ENCODE measurements at regions not wholly inside any gene's neighbourhood (a gene's known extent, or its start where the extent isn't known, plus 50 kb on each side); places are given as distances from the start of the nearest gene placed in this dataset.

- DNase-seq = no peak
Measured at GRCh38 chrX:39618178-39618577, 479.6 kb downstream of the BCOR start.

GRCh38 chrX:39619182-39620009 is 478.4 kb downstream of the BCOR start:
- DNase-seq = no peak

GRCh38 chrX:39624166-39624565 is 473.6 kb downstream of the BCOR start:
- DNase-seq = no peak

- DNase-seq = no peak
Measured at GRCh38 chrX:39625810-39626209, 471.9 kb downstream of the BCOR start.

GRCh38 chrX:39626749-39627148 is 471.0 kb downstream of the BCOR start:
- no peak for DNase-seq

GRCh38 chrX:39627257-39627656 is 470.5 kb downstream of the BCOR start:
- no peak for DNase-seq

- no peak for DNase-seq
Measured at GRCh38 chrX:39629001-39629400, 468.8 kb downstream of the BCOR start.

GRCh38 chrX:39630344-39630743 is 467.4 kb downstream of the BCOR start:
- DNase-seq = no peak

GRCh38 chrX:39631276-39632229 is 466.2 kb downstream of the BCOR start:
- DNase-seq = no peak

GRCh38 chrX:39633293-39633692 is 464.5 kb downstream of the BCOR start:
- no peak for DNase-seq

GRCh38 chrX:39636481-39636880 is 461.3 kb downstream of the BCOR start:
- no peak for DNase-seq

GRCh38 chrX:39638526-39638925 is 459.2 kb downstream of the BCOR start:
- DNase-seq = no peak

- DNase-seq = no peak
Measured at GRCh38 chrX:39639871-39640270, 457.9 kb downstream of the BCOR start.

GRCh38 chrX:39640866-39641265 is 456.9 kb downstream of the BCOR start:
- DNase-seq = no peak

GRCh38 chrX:39642071-39642470 is 455.7 kb downstream of the BCOR start:
- DNase-seq = no peak

GRCh38 chrX:39643550-39643949 is 454.2 kb downstream of the BCOR start:
- no peak for DNase-seq

GRCh38 chrX:39645178-39645895 is 452.4 kb downstream of the BCOR start:
- peak; percentile 21 for DNase-seq

- DNase-seq = no peak
Measured at GRCh38 chrX:39648548-39649254, 449.1 kb downstream of the BCOR start.

- DNase-seq = no peak
Measured at GRCh38 chrX:39650768-39651347, 446.9 kb downstream of the BCOR start.

GRCh38 chrX:39652336-39652735 is 445.4 kb downstream of the BCOR start:
- peak; percentile 30 for DNase-seq

- DNase-seq = no peak
Measured at GRCh38 chrX:39653691-39654090, 444.1 kb downstream of the BCOR start.

Measured in activated naive CD4-positive, alpha-beta T cell treated with Interleukin-2 at 50 U/mL for 16 hours (primary cell).